DOHH2 (cell line): ENCODE measurements at regions not wholly inside any gene's neighbourhood (a gene's known extent, or its start where the extent isn't known, plus 50 kb on each side); places are given as distances from the start of the nearest gene placed in this dataset.
"Not testable (repeated sequence)": the region's sequence is repeated elsewhere in the genome, so short reads cannot be mapped to it uniquely, and the experiment has no call there.

Experiments used
- H3F3A ChIP-seq: fragments of 200-600 bp; sonication (generic), shearing (Covaris generic); 2 replicates; pipeline ENCODE4 v1.6.0; 2016; ENCODE audit warnings: antibody characterized with exemption, mild to moderate bottlenecking; ENCODE audit not compliant: control insufficient read depth, insufficient read depth
- H3K27ac ChIP-seq: fragments of 200-600 bp; sonication (generic); 2 replicates; pipeline ENCODE4 v1.5.1; 2014; ENCODE audit warnings: low read depth, mild to moderate bottlenecking, low read length, moderate library complexity
- H3K27me3 ChIP-seq: fragments of 200-600 bp; sonication (generic); 2 replicates; pipeline ENCODE4 v1.6.1; 2014; ENCODE audit warnings: mild to moderate bottlenecking, low read length, mixed read lengths; ENCODE audit not compliant: control insufficient read depth
- H3K36me3 ChIP-seq: fragments of 200-600 bp; sonication (generic); 2 replicates; pipeline ENCODE4 v1.6.1; 2014; ENCODE audit warnings: mild to moderate bottlenecking, low read length, moderate library complexity, mixed read lengths; ENCODE audit not compliant: control insufficient read depth
- H3K4me1 ChIP-seq: fragments of 200-600 bp; sonication (generic); 2 replicates; pipeline ENCODE4 v1.6.1; 2014; ENCODE audit warnings: mild to moderate bottlenecking, low read length, mixed read lengths; ENCODE audit not compliant: control insufficient read depth
- H3K4me2 ChIP-seq: fragments of 200-600 bp; sonication (generic); 2 replicates; pipeline ENCODE4 v1.6.0; 2014; ENCODE audit warnings: mild to moderate bottlenecking, low read length, moderate library complexity
- H3K4me3 ChIP-seq: fragments of 200-600 bp; sonication (generic); 2 replicates; pipeline ENCODE4 v1.5.1; 2014; ENCODE audit warnings: mild to moderate bottlenecking, low read length, mixed read lengths
- H3K79me2 ChIP-seq: fragments of 200-600 bp; sonication (generic); 2 replicates; pipeline ENCODE4 v1.6.1; 2014; ENCODE audit warnings: mild to moderate bottlenecking, low read length, mixed read lengths; ENCODE audit not compliant: control insufficient read depth
- H3K9me2 ChIP-seq: fragments of 200-600 bp; sonication (generic); replicated peaks from 2 replicates; pipeline ENCODE4 v1.6.1; 2014; ENCODE audit warnings: mild to moderate bottlenecking, low read length, mixed read lengths; ENCODE audit not compliant: control insufficient read depth
- H3K9me3 ChIP-seq: fragments of 200-600 bp; sonication (generic); 2 replicates; pipeline ENCODE4 v1.6.1; 2014; ENCODE audit warnings: antibody characterized with exemption, low read length, mixed read lengths; ENCODE audit not compliant: control insufficient read depth, insufficient read depth
- H4K20me1 ChIP-seq: fragments of 200-600 bp; sonication (generic); 2 replicates; pipeline ENCODE4 v1.6.0; 2014; ENCODE audit warnings: low read depth, mild to moderate bottlenecking, antibody characterized with exemption, low read length, moderate library complexity; ENCODE audit not compliant: control insufficient read depth, insufficient read depth
- EZH2phosphoT487 ChIP-seq: fragments of 200-600 bp; sonication (generic); IDR thresholded peaks from 2 replicates; pipeline ENCODE4 v1.6.1; 2017; ENCODE audit warnings: borderline replicate concordance, mild to moderate bottlenecking, antibody characterized with exemption, low read length, moderate library complexity, mixed read lengths
- TF ChIP-seq, protein P1 (sequence below): fragments of 200-600 bp; sonication (generic); IDR thresholded peaks from one replicate; pipeline ENCODE4 v1.5.1; 2014; ENCODE audit warnings: antibody characterized with exemption, mild to moderate bottlenecking, low read depth, low read length; ENCODE audit not compliant: poor library complexity, severe bottlenecking

DNA sequence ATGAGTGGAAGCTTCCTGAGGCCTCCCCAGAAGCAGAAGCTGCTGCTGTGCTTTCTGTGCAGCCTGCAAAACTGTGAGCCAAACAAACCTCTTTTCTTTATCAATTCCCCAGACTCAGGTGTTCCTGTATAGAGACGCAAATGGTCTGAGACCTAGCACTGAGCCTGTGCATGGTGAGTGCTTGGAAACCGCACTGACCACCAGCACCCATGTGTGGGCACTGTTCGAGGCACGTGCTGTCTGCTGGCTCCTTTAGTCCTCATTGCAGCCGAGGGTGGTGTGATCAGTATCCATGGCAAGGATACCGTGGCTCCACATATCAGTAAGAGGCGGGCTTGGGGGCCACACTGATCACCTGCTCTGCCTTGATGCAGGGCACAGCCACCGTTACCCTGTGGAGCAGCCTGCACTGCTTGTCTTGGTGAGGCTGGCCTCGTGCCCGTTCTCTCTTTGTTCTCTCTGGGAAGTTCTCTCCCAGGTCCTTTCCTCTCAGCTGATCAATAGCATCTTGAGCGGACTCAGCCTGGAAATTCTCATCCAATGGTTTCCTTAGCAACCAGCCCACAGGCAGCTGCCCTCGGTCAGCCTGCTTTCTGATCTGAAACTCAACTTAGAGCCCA is 101.0 kb downstream of the PLXNA1 start:
- no peak overlapping the region for H3K27ac ChIP-seq
- H3K4me1 ChIP-seq: peaks cover 10% of the 10 kb centered on the region
- peaks cover 10% of the 10 kb centered on the region; the same call in 1 of the 2 replicates for H3K27me3 ChIP-seq
- H3K4me2 ChIP-seq: no peak overlapping the region
- no peak overlapping the region for H3K4me3 ChIP-seq
- H3F3A ChIP-seq: peaks cover 4% of the 10 kb centered on the region; the same call in 1 of the 2 replicates
- H3K79me2 ChIP-seq: no peaks in the 10 kb centered on the region
- peaks cover under 1% of the 10 kb centered on the region; the same call in 1 of the 2 replicates for H3K9me3 ChIP-seq
- H3K9me2 ChIP-seq: no peaks in the 10 kb centered on the region
- H3K36me3 ChIP-seq: no peaks in the 10 kb centered on the region
- no peaks in the 10 kb centered on the region for H4K20me1 ChIP-seq
- no peak for TF ChIP-seq EZH2phosphoT487
- TF ChIP-seq, protein P1, sequence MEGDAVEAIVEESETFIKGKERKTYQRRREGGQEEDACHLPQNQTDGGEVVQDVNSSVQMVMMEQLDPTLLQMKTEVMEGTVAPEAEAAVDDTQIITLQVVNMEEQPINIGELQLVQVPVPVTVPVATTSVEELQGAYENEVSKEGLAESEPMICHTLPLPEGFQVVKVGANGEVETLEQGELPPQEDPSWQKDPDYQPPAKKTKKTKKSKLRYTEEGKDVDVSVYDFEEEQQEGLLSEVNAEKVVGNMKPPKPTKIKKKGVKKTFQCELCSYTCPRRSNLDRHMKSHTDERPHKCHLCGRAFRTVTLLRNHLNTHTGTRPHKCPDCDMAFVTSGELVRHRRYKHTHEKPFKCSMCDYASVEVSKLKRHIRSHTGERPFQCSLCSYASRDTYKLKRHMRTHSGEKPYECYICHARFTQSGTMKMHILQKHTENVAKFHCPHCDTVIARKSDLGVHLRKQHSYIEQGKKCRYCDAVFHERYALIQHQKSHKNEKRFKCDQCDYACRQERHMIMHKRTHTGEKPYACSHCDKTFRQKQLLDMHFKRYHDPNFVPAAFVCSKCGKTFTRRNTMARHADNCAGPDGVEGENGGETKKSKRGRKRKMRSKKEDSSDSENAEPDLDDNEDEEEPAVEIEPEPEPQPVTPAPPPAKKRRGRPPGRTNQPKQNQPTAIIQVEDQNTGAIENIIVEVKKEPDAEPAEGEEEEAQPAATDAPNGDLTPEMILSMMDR: no peak

DNA sequence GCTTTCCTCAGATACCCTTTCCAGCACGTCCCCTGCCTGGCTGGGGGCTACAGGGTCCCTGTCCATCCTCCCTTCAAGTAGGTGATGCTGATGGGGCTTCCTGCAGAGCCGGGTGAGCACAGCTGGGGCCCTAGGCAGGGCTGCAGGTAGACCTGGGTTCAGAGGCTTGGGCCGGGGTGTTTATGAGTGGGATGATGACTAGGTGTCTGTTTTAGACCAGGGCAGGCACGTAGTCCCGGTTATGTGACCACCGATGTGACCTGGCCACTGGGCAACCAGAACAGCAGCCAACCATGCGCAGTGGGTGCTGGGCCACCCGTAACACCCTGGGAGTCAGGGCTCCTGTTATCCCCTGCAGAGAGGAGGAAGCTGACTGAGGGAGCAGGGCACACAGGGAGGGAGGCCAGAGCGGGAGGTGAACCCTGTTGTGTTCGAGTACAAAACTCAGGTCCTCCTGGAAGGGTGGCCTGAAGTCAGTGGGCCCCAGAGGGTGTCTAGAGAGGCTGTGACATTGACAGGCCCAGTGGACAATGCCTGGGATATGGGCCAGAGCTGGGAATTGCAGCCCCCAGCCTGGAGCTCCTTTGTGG is 101.6 kb downstream of the PLXNA1 start:
- H3K27me3 ChIP-seq: peaks cover 11% of the 10 kb centered on the region; the same call in 1 of the 2 replicates
- H3K4me3 ChIP-seq: no peak overlapping the region
- H3K36me3 ChIP-seq: no peaks in the 10 kb centered on the region
- H3K27ac ChIP-seq: no peak overlapping the region
- no peaks in the 10 kb centered on the region for H3K9me2 ChIP-seq
- no peaks in the 10 kb centered on the region for H3K9me3 ChIP-seq
- H3F3A ChIP-seq: peaks cover 4% of the 10 kb centered on the region; the same call in 1 of the 2 replicates
- no peaks in the 10 kb centered on the region for H4K20me1 ChIP-seq
- TF ChIP-seq EZH2phosphoT487: no peak
- TF ChIP-seq, protein P1: no peak
- no peak overlapping the region for H3K4me2 ChIP-seq
- H3K79me2 ChIP-seq: no peaks in the 10 kb centered on the region
- peaks cover 5% of the 10 kb centered on the region for H3K4me1 ChIP-seq

DNA sequence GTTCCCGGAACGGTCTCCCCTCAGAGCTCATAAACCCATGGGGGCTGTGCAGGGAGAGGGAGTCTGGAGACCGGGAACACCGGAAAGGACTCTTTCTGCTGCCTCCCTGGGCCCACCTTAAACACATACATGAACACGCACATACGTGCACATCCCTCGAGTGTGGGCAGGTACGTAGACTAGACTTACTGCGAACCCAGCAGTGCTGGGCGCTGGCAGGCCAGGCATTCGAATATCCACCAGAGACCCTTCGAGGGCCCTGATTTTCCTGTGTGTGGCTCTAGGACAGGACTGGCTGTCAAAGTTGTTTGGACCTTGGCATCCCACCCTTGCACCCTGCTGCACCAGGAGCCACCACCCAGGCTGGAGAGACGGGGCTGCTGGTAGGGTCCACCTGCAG is 102.7 kb downstream of the PLXNA1 start:
- H3K36me3 ChIP-seq: no peaks in the 10 kb centered on the region
- H3K9me3 ChIP-seq: no peaks in the 10 kb centered on the region
- H3K4me2 ChIP-seq: no peak overlapping the region
- TF ChIP-seq EZH2phosphoT487: no peak
- TF ChIP-seq, protein P1: no peak
- H3K27me3 ChIP-seq: peaks cover 14% of the 10 kb centered on the region
- peaks cover 10% of the 10 kb centered on the region for H3K4me1 ChIP-seq
- no peak overlapping the region for H3K27ac ChIP-seq
- H3K79me2 ChIP-seq: no peaks in the 10 kb centered on the region
- H3F3A ChIP-seq: no peaks in the 10 kb centered on the region
- H3K4me3 ChIP-seq: no peak overlapping the region
- no peaks in the 10 kb centered on the region for H3K9me2 ChIP-seq
- H4K20me1 ChIP-seq: no peaks in the 10 kb centered on the region

DNA sequence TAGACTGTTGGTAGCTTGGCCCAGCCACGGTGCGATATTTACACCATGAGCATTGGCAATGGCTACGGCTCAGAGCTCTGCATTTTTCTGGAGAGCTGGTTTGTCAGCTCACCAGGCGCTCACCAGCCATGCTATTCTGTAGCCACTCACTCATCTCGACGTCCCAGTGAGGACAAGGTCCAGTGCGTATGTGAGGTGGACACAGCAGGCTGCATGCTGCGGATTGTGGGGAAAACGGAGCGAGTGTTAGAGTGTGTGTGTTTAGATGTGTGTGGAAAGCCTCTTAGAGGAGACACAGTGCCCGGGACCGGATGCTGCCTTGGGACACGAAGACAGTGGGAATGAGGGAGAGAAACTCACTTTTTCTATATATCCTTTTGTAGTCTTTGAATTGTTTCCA is 103.7 kb downstream of the PLXNA1 start:
- H3K4me2 ChIP-seq, H3K4me3 ChIP-seq, H3K36me3 ChIP-seq, H3K27ac ChIP-seq, H3F3A ChIP-seq, H3K79me2 ChIP-seq, H3K9me2 ChIP-seq, H3K9me3 ChIP-seq, H4K20me1 ChIP-seq: not testable (repeated sequence)
- Histone ChIP-seq H3K27me3 (peaks cover 17% of the 10 kb centered on the region), H3K4me1 (peaks cover 20% of the 10 kb centered on the region)
